GM21786 (cell line): ENCODE measurements at regions not wholly inside any gene's neighbourhood (a gene's known extent, or its start where the extent isn't known, plus 50 kb on each side); places are given as distances from the start of the nearest gene placed in this dataset.

Experiments used
- ATAC-seq: cut with Tn5 transposase; IDR thresholded peaks from one replicate; pipeline ENCODE4 v1.9.1; 2021; ENCODE audit not compliant: unreplicated experiment

DNA sequence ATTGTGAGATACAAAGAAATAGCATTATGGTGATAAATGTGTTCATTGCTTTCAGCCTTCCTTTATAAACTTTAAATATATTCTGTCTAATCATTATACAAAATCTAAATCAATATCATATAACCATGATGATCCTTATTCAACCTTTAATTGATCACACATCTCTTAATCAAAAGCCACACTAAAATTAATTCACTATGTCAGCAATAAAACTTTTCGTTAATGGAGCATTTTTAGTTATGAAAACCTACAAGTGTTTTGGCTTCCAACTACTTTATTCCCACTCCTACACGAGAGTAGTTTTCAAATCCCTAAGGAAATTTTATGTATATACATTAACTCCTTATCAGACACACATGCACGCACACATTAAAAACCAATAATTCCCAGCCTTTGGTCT, 530.2 kb downstream of the KCTD8 start:
- no peak for ATAC-seq

- ATAC-seq, result no peak
Observed at GRCh38 chr4:43932448-43932847, 516.2 kb downstream of the KCTD8 start.

DNA sequence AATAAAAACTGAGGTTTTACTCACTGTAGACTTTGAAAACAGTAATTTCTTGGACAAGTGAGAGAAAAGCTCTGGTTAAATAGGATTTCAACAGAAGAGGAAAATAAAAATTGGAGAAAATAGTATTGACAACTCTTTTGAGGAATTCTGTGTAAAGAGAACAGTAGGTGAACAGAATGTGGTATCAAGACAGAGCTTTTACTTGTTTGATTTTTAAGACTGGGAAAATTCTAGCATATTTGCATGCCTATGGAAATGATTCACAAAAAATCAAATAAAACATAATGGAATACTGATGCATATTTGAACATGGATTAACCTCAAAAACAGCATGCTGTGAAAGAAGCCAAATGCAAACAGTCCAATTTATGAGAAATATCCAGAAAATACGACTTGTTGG, 504.6 kb downstream of the KCTD8 start:
- no peak for ATAC-seq

- no peak for ATAC-seq
Observed at GRCh38 chr4:43959976-43960375, 488.6 kb downstream of the KCTD8 start.

DNA sequence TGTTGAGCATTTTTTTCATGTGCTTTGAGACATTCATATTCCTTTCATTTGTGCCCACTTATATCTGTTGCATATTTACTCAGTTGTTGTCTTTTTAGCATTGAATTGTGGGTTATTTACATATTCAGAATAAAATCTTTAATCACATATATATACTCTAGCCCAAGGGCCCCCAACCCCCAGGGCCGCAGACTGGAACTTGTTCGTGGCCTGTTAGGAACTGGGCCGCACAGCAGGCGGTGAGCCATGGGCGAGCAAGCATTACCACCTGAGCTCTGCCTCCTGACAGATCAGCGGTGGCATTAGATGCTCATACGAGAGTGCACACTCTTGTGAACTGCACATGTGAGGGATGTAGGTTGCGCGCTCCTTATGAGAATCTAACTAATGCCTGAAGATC, 480.6 kb downstream of the KCTD8 start:
- ATAC-seq, result no peak

- ATAC-seq, result no peak
Observed at GRCh38 chr4:43983610-43984009, 465.0 kb downstream of the KCTD8 start.

DNA sequence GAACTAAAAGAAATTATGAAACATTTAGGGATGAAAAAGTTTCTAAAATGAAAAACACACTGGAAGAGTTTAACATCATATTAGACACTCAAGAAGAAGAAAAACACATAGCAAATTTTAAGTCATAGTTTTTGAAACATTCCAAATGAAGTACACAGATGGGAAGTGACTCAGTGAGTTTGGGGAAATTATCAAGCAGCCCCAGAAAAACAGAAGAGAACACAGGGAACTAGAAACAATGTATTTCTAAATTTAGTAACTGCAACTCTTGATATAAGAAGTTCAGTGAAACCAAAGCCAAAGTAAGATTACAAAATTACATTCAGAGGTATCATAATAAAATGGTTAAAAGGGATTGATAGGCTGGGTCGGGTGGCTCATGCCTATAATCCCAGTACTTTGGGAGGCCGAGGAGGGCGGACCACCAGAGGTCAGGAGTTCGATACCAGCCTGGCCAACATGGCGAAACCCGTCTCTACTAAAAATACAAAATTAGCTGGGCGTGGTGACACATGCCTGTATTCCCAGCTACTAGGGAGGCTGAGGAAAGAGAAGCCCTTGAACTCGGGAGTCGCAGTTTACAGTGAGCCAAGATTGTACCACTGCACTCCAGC, 461.2 kb downstream of the KCTD8 start:
- ATAC-seq, result no peak

- no peak for ATAC-seq
Observed at GRCh38 chr4:43990551-43990950, 458.1 kb downstream of the KCTD8 start.

DNA sequence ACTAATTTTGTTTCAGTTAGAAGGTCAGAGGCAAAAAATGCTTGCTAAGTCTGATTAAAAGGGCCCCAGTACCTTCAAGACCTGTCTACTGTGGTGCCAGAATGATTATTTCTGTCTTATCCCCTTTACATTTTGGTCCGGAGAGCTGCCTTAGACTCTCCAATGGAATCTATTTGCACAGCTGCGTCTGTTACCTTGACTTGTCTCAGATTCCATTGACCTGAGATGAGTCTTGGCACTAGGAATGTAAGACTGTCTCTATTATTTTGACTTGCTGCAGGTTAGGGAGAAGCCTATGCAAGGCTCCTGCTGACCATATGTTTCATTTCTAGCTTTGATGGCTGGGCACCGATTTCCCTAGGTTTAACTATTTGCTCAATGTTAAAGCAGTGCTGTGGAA, 457.6 kb downstream of the KCTD8 start:
- no peak for ATAC-seq

GRCh38 chr4:43992552-43992951, 456.1 kb downstream of the KCTD8 start:
- no peak for ATAC-seq

GRCh38 chr4:43993196-43993902, 455.3 kb downstream of the KCTD8 start:
- no peak for ATAC-seq

DNA sequence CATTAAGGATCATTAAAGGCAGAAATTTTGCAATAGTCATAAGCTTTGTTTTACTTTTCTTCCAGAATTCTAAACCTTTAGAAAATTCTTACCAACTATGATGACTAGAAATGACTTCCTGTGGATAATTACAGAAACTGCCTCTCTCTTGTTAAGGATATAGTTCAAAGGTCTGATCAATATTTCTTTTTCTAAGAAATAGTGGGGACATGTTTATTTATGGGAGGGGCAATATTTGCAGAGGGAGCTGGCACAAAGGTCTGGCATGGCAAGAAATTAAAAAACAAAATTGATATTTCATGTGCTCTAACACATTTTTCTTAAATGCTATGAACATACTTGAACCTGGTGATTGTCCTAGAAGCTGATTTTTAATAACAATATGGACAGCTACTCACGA, 448.9 kb downstream of the KCTD8 start:
- ATAC-seq, result no peak

GRCh38 chr4:44002368-44002767, 446.2 kb downstream of the KCTD8 start:
- no peak for ATAC-seq

DNA sequence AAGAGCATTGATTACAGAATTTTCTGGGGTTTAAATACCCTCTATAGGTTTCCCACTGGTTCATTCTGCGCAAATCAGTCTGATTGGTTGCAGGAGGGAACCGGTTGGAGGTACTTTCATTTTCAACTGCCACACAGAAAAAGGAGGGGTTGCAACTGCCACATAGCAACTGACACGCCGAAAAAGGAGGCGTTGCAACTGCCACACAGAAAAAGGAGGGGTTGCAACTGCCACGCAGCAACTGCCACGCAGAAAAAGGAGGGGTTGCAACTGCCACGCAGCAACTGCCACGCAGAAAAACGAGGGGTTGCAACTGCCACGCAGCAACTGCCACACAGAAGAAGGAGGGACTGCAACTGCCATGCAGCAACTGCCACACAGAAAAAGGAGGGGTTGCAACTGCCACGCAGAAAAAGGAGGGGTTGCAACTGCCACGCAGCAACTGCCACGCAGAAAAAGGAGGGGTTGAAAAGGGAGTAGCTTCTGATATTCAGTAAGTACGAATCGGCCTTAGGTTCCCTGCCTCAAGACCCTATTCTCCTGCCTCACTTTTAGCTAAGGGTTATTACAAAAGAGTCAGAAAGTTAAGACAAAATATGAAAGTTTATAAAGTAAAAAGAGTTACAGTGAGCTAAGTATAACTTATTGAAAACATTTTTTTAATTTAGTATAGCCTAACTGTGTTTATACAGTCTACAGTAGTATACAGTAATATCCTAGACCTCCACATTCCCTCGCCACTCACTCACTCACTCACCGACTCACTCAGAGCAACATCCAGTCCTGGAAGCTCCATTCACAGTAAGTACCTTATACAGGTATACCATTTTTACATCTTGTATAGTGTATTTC, 431.8 kb downstream of the KCTD8 start:
- no peak for ATAC-seq

DNA sequence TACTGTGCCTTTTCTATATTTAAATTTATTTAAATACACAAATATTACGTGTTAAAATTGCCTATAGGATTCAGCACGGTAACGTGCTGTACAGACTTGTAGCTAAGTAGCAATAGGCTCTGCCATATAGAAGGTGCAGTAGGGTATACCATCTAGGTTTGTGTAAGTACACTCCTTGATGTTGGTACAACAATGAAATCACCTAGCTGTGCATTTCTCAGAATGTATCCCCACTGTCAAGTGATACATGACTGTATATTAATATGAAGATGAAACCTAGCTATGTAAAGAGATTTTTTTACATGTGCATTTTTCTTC, 431.2 kb downstream of the KCTD8 start:
- ATAC-seq, result no peak

- no peak for ATAC-seq
Observed at GRCh38 chr4:44019721-44020120, 428.9 kb downstream of the KCTD8 start.

GRCh38 chr4:44025376-44026020, 423.1 kb downstream of the KCTD8 start:
- no peak for ATAC-seq

- ATAC-seq, result no peak
Observed at GRCh38 chr4:44038811-44039210, 409.8 kb downstream of the KCTD8 start.

DNA sequence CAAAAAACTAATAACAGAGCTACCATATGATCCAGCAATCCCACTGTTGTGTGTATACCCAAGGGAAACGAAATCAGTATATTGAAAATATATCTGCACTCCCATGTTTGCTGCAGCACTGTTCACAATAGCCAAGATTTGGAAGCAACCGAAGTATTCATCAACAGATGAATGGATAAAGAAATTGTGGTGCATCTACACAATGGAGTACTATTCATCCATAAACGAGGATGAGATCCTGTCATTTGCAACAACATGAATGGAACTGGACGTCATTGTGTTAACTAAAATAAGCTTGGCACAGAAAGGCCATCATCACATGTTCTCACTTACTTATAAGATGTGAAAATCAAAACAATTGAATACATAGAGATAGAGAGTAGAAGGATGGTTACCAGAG, 402.1 kb downstream of the KCTD8 start:
- no peak for ATAC-seq

DNA sequence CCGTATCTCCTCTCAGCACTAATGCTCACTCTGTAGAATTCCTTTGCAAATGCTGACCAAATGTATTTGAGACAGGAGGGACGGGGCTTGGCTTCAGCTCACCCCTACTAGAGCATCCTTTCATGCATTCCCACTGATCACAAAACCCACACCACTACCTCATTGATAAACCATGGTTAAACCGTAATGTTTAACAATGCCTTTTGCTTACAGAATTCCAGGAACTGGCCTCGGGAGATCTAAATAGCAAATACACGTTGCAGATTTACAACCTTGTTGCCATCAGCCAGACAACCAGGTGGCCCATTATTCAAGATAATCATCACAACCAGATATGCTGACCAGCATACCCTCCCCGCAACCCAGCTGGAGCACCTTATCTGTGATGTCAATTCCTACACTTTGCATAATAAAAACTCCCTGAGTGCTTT, 391.9 kb downstream of the KCTD8 start:
- no peak for ATAC-seq

DNA sequence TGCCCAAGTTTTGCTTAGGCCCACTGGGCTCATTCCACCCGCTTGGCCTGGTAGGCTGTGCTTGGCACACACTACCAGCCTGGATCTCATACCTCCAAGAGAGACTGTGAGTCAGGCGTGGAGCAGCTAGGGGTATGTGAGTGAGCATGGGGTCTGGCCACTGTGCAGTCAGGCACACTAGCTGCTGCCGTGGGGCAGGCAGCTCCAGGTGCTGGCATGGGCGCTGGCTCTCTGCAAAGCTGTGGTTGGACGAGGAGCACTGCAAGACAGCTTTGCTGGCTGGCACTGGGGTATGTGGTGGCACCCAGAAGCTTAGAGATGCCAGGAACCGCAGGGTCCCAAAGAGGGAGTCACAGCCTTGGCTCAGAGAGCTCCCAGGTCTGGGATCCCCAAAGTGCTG, 377.8 kb downstream of the KCTD8 start:
- no peak for ATAC-seq
